SK-N-SH treated with all-trans-retinoic acid at 6 μM for 48 hours (cell line): ENCODE measurements at regions not wholly inside any gene's neighbourhood (a gene's known extent, or its start where the extent isn't known, plus 50 kb on each side); places are given as distances from the start of the nearest gene placed in this dataset.

Source experiments
- ATAC-seq: fragments of 200-7000 bp; cut with Tn5 transposase; 3 replicates; pipeline ENCODE4 v1.9.1; 2020; ENCODE audit warnings: mild to moderate bottlenecking, moderate library complexity
- ARNTL ChIP-seq: fragments of 450-650 bp; formaldehyde crosslinking; IDR thresholded peaks from 2 replicates; pipeline ENCODE4 v1.5.0; 2020; ENCODE audit warnings: low read depth, mild to moderate bottlenecking, moderate library complexity, borderline replicate concordance
- BACH2 ChIP-seq: fragments of 250-450 bp; sonication (Bioruptor Pico); IDR thresholded peaks from 2 replicates; pipeline ENCODE4 v1.9.0; 2021; ENCODE audit warnings: mild to moderate bottlenecking, borderline replicate concordance
- CSDC2 ChIP-seq: fragments of 250-450 bp; sonication (Bioruptor Pico); IDR thresholded peaks from 2 replicates; pipeline ENCODE4 v1.5.0; 2020; ENCODE audit warnings: mild to moderate bottlenecking, moderate library complexity
- CSRNP3 ChIP-seq: fragments of 250-450 bp; sonication (Bioruptor Pico); IDR thresholded peaks from 2 replicates; pipeline ENCODE4 v1.5.1; 2021; ENCODE audit warnings: mild to moderate bottlenecking, moderate library complexity
- ESRRG ChIP-seq: fragments of 250-450 bp; sonication (Bioruptor Pico); IDR thresholded peaks from 2 replicates; pipeline ENCODE4 v1.6.1; 2021; ENCODE audit warnings: mild to moderate bottlenecking
- GLIS3 ChIP-seq: fragments of 250-450 bp; sonication (Bioruptor Pico); IDR thresholded peaks from 2 replicates; pipeline ENCODE4 v1.5.0; 2020; ENCODE audit warnings: mild to moderate bottlenecking, moderate library complexity
- ISL1 ChIP-seq: fragments of 250-450 bp; sonication (Bioruptor Pico); IDR thresholded peaks from 2 replicates; pipeline ENCODE4 v2.1.2; 2022; ENCODE audit warnings: mild to moderate bottlenecking, moderate library complexity
- OSR1 ChIP-seq: fragments of 250-450 bp; sonication (Bioruptor Pico); IDR thresholded peaks from 2 replicates; pipeline ENCODE4 v1.8.0; 2022; ENCODE audit warnings: moderate library complexity, mild to moderate bottlenecking, inconsistent platforms
- PATZ1 ChIP-seq: fragments of 250-450 bp; sonication (Bioruptor Pico); IDR thresholded peaks from 2 replicates; pipeline ENCODE4 v1.8.0; 2020; ENCODE audit warnings: mild to moderate bottlenecking, moderate library complexity, borderline replicate concordance
- POU6F1 ChIP-seq: fragments of 250-450 bp; sonication (Bioruptor Pico); IDR thresholded peaks from 2 replicates; pipeline ENCODE4 v1.8.0; 2021; ENCODE audit warnings: low read depth, mild to moderate bottlenecking, moderate library complexity, borderline replicate concordance
- PPARA ChIP-seq: fragments of 250-450 bp; sonication (Bioruptor Pico); IDR thresholded peaks from 2 replicates; pipeline ENCODE4 v1.5.0; 2020; ENCODE audit warnings: mild to moderate bottlenecking, borderline replicate concordance
- RARB ChIP-seq: fragments of 250-450 bp; sonication (Bioruptor Pico); IDR thresholded peaks from 2 replicates; pipeline ENCODE4 v1.8.0; 2021; ENCODE audit warnings: mild to moderate bottlenecking, moderate library complexity
- SNAI2 ChIP-seq: fragments of 250-450 bp; sonication (Bioruptor Pico); IDR thresholded peaks from 2 replicates; pipeline ENCODE4 v1.5.0; 2020; ENCODE audit warnings: mild to moderate bottlenecking, moderate library complexity
- TCF4 ChIP-seq: fragments of 250-450 bp; sonication (Bioruptor Pico); IDR thresholded peaks from 2 replicates; pipeline ENCODE4 v1.8.0; 2021; ENCODE audit warnings: mild to moderate bottlenecking, moderate library complexity, borderline replicate concordance
- TOX ChIP-seq: fragments of 250-450 bp; sonication (Bioruptor Pico); IDR thresholded peaks from 2 replicates; pipeline ENCODE4 v1.8.0; 2021; ENCODE audit warnings: mild to moderate bottlenecking, moderate library complexity, borderline replicate concordance
- TSHZ2 ChIP-seq: fragments of 250-450 bp; sonication (Bioruptor Pico); IDR thresholded peaks from 2 replicates; pipeline ENCODE4 v1.5.0; 2020; ENCODE audit warnings: mild to moderate bottlenecking, moderate library complexity
- ZFP3 ChIP-seq: fragments of 250-450 bp; sonication (Bioruptor Pico); IDR thresholded peaks from 2 replicates; pipeline ENCODE4 v1.5.0; 2020; ENCODE audit warnings: mild to moderate bottlenecking, moderate library complexity
- ZFP30 ChIP-seq: fragments of 450-650 bp; formaldehyde crosslinking; IDR thresholded peaks from 2 replicates; pipeline ENCODE4 v1.5.0; 2022; ENCODE audit warnings: mild to moderate bottlenecking, moderate library complexity
- ZNF565 ChIP-seq: fragments of 450-650 bp; formaldehyde crosslinking; conservative IDR thresholded peaks from 2 replicates; pipeline ENCODE4 v1.5.0; 2020; ENCODE audit warnings: low read depth, mild to moderate bottlenecking, moderate library complexity
- ZNF8 ChIP-seq: fragments of 450-650 bp; formaldehyde crosslinking; IDR thresholded peaks from 2 replicates; pipeline ENCODE4 v1.5.0; 2020; ENCODE audit warnings: mild to moderate bottlenecking, moderate library complexity
- TF ChIP-seq, protein P1 (sequence below): fragments of 250-450 bp; sonication (Bioruptor Pico); IDR thresholded peaks from 2 replicates; pipeline ENCODE4 v1.5.1; 2020; ENCODE audit warnings: low read depth, mild to moderate bottlenecking, moderate library complexity

GRCh38 chr12:34347367-34347766, 325.1 kb downstream of the ALG10 start:
- TF ChIP-seq ZNF8 (CRISPR knock-in tag) (no peak), TSHZ2 (CRISPR knock-in tag) (no peak), CSDC2 (no peak), ISL1 (no peak), ARNTL (no peak), ZFP30 (CRISPR knock-in tag) (no peak), ZFP3 (CRISPR knock-in tag) (no peak), PPARA (CRISPR knock-in tag) (no peak), SNAI2 (CRISPR knock-in tag) (no peak), CSRNP3 (CRISPR knock-in tag) (no peak), TCF4 (CRISPR knock-in tag) (no peak), TOX (CRISPR knock-in tag) (no peak), RARB (CRISPR knock-in tag) (no peak), PATZ1 (CRISPR knock-in tag) (no peak), OSR1 (CRISPR knock-in tag) (no peak), GLIS3 (no peak), POU6F1 (CRISPR knock-in tag) (no peak), ESRRG (CRISPR knock-in tag) (no peak)
- TF ChIP-seq, all 23 proteins: peak for 0
- ATAC-seq = peak; percentile 50

DNA sequence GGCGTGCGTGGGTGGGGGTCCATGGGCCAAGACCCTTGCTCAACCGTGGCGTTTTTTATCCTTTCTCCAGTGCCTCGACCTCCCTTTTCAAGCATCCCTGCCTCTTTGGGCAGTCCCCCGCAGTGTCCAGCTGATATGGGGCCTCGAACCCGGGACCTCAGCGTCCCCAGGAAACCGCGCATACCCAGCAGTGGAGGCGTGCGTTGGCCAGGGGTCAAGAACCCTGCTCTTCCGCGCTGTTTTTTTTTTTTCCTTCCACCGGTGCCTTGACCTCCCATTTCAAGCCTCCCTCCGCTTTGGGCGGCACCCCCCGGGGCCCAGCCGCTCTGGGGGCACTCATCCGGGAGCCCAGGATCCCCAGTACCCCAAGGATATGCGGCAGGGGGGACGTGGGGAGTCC, 325.8 kb downstream of the ALG10 start:
- TF ChIP-seq, protein P1, sequence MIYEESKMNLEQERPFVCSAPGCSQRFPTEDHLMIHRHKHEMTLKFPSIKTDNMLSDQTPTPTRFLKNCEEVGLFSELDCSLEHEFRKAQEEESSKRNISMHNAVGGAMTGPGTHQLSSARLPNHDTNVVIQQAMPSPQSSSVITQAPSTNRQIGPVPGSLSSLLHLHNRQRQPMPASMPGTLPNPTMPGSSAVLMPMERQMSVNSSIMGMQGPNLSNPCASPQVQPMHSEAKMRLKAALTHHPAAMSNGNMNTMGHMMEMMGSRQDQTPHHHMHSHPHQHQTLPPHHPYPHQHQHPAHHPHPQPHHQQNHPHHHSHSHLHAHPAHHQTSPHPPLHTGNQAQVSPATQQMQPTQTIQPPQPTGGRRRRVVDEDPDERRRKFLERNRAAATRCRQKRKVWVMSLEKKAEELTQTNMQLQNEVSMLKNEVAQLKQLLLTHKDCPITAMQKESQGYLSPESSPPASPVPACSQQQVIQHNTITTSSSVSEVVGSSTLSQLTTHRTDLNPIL (CRISPR knock-in tag) = no peak
- TF ChIP-seq BACH2 (no peak), SNAI2 (CRISPR knock-in tag) (no peak), ZNF565 (CRISPR knock-in tag) (no peak), ZFP30 (CRISPR knock-in tag) (no peak), ZNF8 (CRISPR knock-in tag) (no peak), TSHZ2 (CRISPR knock-in tag) (no peak), TOX (CRISPR knock-in tag) (no peak), ISL1 (no peak), GLIS3 (no peak)
- TF ChIP-seq, all 23 proteins: peak for 0
- ATAC-seq = no peak
